Hepatocyte (in vitro differentiated cells): ENCODE measurements at regions not wholly inside any gene's neighbourhood (a gene's known extent, or its start where the extent isn't known, plus 50 kb on each side); places are given as distances from the start of the nearest gene placed in this dataset.

Experiments
- CTCF ChIP-seq: fragments of 200-600 bp; sonication (generic); IDR thresholded peaks from 2 replicates; pipeline ENCODE4 v1.5.1; 2016; ENCODE audit warnings: antibody characterized with exemption, mild to moderate bottlenecking; ENCODE audit not compliant: poor library complexity
- EZH2 ChIP-seq: fragments of 200-600 bp; sonication (generic); IDR thresholded peaks from 2 replicates; pipeline ENCODE4 v1.6.1; 2016; ENCODE audit warnings: antibody characterized with exemption, mild to moderate bottlenecking, borderline replicate concordance

DNA sequence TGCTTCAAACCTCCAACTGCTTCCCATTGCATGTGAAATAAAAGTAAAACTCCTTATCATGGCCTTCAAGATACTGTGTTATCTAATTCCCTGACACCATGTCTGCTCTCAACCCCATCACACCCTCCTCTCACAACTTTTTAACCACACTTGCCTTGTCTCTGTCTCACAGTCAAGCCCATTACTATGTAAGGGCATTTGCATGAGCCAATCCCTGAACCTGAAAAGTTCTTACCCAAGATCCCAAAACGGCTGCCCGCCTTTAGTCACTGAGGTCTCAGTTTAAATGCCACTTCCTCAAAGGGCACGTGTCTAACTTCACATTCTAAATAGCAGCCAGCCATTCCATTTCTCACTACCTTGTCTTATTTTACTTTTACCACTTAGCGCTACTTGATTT, 83.1 kb downstream of the SST start:
- TF ChIP-seq CTCF (no peak), EZH2 (no peak)
